AG20443 (cell line): ENCODE measurements at regions not wholly inside any gene's neighbourhood (a gene's known extent, or its start where the extent isn't known, plus 50 kb on each side); places are given as distances from the start of the nearest gene placed in this dataset.
"Not testable (repeated sequence)": the region's sequence is repeated elsewhere in the genome, so short reads cannot be mapped to it uniquely, and the experiment has no call there.

Experiments used
- DNase-seq: peaks from one replicate; pipeline ENCODE4 v3.0.0; 2012; ENCODE audit warnings: low spot score, mixed read lengths

- not testable (repeated sequence) for DNase-seq
Measured at GRCh38 chr15:98088307-98088945, 127.9 kb downstream of the ARRDC4 start.

- DNase-seq: not testable (repeated sequence)
Measured at GRCh38 chr15:98089352-98089751, 128.8 kb downstream of the ARRDC4 start.

DNA sequence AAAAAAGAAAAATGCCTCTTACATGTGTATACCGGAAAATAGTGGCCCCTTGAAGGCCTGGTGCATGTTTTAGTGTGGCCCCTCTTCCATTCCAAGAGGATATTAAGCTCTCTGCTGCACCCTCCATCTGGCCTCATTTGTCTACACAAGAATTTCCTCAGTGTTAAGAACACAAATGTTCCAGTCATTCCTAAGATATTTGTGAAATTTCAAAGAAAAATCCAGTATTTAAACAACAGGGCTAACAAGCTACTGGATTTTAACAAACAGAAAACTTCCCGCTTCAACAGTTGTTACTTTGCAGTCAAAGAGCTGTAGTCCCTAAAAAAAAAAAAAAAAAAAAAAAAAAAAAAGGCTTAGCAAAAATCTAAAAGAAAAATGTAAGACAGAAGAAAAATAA, 137.5 kb downstream of the ARRDC4 start:
- DNase-seq: not testable (repeated sequence)

GRCh38 chr15:98100606-98101005, 140.1 kb downstream of the ARRDC4 start:
- DNase-seq: not testable (repeated sequence)

GRCh38 chr15:98103570-98103969, 143.1 kb downstream of the ARRDC4 start:
- DNase-seq: no peak

DNA sequence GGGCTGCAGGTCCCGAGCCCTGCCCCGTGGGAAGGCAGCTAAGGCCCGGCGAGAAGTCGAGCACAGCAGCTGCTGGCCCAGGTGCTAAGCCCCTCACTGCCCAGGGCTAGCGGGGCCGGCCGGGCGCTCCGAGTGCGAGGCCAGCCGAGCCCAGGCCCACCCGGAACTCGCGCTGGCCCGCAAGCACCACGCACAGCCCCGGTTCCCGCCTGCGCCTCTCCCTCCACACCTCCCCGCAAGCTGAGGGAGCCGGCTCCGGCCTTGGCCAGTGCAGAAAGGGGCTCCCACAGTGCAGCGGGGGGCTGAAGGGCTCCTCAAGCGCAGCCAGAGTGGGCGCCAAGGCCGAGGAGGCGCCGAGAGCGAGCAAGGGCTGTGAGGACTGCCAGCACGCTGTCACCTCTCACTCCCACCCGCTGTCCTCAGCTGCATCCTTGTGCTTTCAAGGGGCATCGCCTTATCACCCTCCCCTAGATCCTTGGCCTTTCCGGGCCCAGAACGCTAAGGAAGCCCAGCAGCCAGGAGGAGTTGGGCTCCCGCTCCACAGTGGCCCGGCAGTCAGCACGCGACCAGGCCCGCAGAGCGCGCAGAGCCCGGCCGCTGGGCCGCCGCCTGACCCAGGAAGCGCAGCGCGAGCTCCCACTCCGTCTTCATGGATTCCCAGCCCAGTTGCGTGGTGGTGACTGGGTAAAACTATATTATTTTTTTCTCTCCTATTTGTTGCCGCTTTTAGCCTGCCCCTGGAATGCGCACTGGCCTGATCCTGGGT, 144.1 kb downstream of the ARRDC4 start:
- not testable (repeated sequence) for DNase-seq

GRCh38 chr15:98106615-98107194, 146.2 kb downstream of the ARRDC4 start:
- DNase-seq: not testable (repeated sequence)

GRCh38 chr15:98111806-98112205, 151.3 kb downstream of the ARRDC4 start:
- DNase-seq: no peak

GRCh38 chr15:98113327-98113726, 152.8 kb downstream of the ARRDC4 start:
- DNase-seq: no peak

GRCh38 chr15:98120561-98120960, 160.1 kb downstream of the ARRDC4 start:
- peak; percentile 36 for DNase-seq

DNA sequence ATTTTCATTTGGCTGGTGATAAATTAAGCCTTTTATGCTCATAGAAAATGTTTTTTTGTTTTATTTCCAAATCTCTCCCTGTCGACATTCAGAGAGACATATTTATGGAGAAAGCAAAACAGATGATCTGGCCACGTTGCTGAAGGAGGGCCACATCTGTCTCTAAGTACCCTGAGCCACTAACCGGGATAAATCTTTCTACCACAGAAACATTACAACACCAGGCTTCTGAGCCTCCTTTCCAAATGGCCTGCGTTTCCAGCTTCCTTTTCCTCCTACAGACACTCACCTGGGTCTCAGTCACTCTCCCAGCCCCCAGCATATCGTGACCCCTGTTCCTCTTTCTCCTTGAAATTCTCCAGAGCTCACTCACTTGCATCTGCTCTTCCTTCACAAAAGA, 161.0 kb downstream of the ARRDC4 start:
- DNase-seq: peak; percentile 21

DNA sequence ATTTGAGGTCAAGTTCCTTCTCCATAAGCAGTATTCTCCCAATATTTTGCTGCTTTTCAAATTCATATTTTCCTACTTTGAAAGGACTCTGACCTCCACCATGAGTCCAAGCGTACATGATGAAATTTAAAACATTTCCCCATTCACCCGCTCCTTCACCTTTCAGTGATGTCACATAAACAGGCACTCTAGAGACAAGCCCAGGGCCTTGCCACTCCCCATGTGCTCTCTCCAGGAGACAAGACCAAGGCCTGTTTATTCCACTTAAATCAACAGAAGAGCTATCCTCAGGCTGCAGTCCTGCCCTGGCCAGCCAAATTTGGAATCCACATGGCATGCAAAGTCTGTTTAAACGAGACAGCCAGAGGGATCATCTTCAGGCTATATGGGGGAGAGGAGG, 161.5 kb downstream of the ARRDC4 start:
- no peak for DNase-seq

GRCh38 chr15:98123297-98123696, 162.8 kb downstream of the ARRDC4 start:
- peak; percentile 62 for DNase-seq

- DNase-seq: peak; percentile 59
Measured at GRCh38 chr15:98123834-98124233, 163.3 kb downstream of the ARRDC4 start.

DNA sequence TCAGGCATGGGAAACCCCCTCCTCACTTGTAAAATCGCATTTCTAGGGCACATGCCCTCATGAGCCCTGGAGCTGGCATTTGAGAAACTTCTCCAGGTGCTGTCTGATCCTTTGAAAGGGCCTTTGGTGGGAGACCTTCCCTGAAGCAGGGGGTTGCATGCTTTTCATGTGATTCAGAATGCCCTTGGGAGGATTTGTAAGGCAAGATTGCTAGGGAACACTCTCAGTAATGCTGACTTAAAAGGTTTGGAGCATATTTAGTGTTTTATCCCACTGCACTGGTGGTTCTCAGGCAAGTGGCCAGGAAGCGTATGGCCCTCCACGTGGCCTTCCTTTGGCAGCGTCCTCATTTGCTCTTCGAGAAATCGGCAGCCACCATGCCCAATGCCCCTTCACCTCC, 164.1 kb downstream of the ARRDC4 start:
- no peak for DNase-seq

DNA sequence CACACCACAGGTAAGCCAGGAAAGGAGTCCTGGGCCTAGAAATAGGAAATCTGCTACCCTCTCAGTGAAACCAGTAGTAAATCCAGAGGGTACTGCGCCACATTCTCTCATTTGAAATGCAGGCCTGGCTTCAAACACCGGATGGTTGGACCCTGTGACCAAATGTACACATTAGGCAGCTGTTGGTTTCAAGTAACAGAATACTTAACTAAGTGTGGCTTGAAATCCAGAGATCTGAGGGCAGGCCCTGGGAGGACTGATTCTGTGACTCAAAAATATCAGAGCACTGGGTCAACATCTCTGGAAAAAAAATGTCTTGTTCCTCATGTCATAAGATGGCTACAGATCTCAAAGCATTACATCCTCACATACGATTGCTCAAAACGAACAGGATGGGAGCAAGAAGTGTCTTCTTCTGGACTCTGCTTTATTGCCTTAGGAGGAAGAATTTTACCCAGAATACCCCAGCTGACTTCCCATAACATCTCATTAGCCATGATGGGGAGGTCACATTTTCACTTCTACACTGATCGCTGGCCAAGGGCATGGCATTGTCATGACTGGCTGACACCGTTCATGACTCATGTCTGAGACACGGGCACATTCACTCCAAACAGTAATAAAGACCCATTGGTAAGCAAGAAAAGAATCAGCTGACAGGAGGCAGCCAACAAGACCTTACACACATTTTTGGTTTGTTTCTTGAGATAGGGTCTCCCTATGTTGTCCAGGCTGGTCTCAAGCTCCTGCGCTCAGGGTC, 166.0 kb downstream of the ARRDC4 start:
- DNase-seq: peak; percentile 52

DNA sequence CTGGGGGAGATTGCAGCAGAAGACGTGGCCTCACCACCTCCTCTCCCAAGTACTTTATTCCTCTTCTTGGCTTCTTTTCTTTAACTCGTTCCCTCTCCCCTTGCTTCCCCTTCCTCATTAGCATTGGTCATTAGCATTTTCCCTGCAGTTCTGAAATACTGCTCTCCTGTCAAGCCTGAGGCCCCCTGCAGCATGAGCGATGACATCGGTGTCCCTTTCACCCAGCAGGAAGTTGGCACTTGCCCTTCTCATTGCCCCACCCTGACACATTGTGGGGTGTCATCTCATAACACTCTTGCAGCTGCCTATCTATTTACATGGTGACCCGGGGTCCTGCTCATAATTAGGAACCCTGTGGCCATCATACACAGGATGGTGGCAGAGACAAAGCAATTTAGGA, 167.1 kb downstream of the ARRDC4 start:
- DNase-seq: no peak

DNA sequence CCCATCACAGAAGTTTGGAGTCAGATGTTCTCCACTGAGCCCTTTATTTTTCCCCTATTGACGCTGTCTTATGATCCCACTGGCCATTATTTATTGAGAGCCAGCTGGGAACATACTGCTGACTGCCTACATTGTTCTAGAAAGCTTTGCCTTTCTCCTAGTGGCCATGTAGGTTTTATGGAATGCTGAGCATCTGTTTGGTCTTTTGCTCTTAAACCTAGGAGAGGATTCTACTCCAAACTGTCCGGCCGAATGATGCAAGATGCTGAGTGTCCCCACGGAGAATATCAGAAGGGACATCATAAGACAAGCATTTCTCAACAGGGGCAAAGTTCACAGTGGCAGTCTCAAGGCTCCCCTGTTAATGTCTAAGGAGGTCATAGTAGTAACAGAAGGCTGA, 171.4 kb downstream of the ARRDC4 start:
- DNase-seq: no peak

DNA sequence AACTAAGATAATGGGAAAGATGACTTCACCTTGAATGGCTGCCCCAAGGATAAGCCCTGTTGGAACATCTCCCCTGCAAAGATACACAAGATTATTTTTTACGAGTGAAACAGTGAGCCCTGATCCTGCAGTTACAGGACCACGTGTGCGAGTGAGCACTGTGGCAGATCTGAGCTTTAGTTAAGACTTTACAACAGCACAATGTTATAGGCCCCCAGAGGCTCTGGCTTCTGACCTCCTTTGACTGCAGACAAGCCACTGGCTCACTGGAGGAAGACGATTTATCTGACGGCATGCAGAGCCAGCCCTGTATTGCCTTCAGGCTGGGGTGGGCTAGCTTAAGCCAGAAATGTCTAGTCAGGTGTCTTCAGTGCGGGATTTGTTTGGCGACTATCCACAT, 174.4 kb downstream of the ARRDC4 start:
- no peak for DNase-seq

DNA sequence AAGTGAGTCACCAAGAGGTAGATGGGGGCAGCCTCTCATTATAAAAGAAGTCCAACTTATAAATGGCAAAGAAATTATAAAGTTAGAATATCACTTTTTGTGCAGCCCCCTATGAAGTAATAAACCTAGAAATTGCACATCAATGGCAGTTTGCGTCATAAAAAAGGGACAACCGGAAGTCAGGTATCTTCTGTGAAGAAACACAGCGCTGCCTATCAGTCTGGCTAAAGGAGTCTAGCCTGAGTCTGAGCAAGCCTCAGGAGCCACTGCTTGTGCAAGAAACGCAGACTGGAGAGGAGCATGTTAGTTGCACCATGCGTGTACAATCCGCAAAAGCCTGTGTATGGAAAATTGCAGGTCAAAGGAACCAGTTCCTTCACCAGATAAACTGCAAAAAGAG, 178.4 kb downstream of the ARRDC4 start:
- no peak for DNase-seq

DNA sequence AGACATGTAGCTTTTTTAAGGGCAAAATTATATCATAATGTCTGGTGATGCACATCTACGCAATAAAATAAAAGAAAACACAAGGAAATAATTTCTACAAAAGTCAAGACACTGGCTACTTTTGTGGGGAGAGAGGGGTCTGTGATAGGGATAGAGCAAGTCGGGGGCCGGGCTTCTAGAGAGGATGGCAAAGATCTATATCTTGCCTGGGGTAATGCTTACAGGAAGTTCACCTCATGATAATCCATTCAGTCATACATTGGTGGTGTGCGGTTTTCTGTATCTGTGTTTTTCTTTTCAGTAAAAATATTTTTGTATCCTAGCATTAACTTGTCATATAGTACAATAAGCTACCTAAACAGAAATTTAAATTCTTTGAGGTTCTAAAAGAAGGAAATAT, 178.8 kb downstream of the ARRDC4 start:
- no peak for DNase-seq

DNA sequence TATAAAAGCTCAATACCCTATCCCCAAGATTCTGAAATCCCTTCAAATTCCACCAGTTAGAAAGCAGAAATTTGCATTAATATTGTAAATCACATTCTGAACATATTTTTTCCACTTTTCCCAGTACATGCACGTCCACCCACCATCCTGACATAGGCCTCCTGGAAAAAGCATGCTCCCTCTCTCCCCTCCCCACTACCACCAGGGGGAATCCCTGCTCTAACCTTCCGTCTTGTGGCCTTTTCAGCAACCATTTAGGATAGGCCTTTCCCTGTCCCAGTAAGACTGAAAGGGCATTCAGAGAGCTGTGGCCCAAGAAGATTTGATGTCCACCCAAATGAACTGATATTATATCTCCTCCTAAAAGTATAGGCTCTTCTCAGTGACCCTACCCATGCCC, 182.1 kb downstream of the ARRDC4 start:
- no peak for DNase-seq

DNA sequence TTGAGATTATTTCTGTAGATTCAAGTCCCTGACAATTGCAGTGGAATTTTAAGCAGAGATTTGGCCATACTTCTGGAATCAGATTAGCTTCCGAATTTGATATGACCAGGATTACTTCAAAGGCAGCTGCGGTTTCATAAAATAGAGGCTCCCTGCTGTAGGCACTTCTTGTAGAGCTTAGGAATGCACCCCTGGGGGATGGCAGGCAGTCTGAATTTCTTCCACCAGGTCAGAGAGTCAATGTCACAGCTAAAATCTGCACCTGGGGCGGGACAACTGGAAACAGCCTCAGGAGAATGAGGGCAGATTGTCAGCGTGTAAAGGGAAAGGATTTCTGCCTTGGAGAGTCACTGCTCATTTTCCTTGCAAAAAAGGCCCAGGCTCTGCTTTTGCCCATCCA, 182.6 kb downstream of the ARRDC4 start:
- no peak for DNase-seq
